HG03565 (cell line): ENCODE measurements at regions not wholly inside any gene's neighbourhood (a gene's known extent, or its start where the extent isn't known, plus 50 kb on each side); places are given as distances from the start of the nearest gene placed in this dataset.

Experiments used
- ATAC-seq: cut with Tn5 transposase; IDR thresholded peaks from one replicate; pipeline ENCODE4 v1.9.1; 2021; ENCODE audit warnings: mild to moderate bottlenecking, moderate library complexity; ENCODE audit not compliant: unreplicated experiment

- ATAC-seq: no peak
Measured at GRCh38 chr1:102083192-102083591, 86.5 kb upstream of the OLFM3 start.

- ATAC-seq: no peak
Measured at GRCh38 chr1:102074874-102075273, 78.1 kb upstream of the OLFM3 start.

- no peak for ATAC-seq
Measured at GRCh38 chr1:102071451-102071850, 74.7 kb upstream of the OLFM3 start.

GRCh38 chr1:102050556-102050955 lies 53.8 kb upstream of the OLFM3 start:
- ATAC-seq: no peak

DNA sequence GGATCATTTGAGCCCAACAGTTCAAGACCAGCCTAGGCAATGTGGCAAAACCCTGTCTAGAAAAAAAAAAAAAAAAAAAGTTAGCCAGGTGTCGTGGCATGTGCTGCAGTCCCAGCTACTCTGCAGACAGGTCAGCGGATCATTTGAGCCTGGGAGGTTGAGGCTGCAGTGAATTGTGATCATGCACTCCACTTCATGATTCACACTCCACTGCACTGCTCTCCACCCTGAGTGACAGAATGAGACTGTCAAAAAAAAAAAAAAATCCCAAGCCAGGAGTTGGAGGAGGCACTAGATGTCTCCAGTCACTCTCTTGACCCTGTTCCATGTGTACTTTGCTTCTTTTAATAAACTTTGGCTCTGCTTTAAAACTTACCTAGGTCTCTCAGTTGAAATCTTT lies 51.0 kb upstream of the OLFM3 start:
- no peak for ATAC-seq
